ENCODE measurements at regions not wholly inside any gene's neighbourhood (a gene's known extent, or its start where the extent isn't known, plus 50 kb on each side); places are given as distances from the start of the nearest gene placed in this dataset.

- no peak for DNase-seq (ENCODE audit: extremely low read depth, low read depth)
- TF ChIP-seq CTCF (IDR thresholded peaks at IDR 0.05; ENCODE audit: low read depth, low read length) = no peak
These were observed 854.1 kb upstream of the B3GALT2 start for GRCh38 chr1:194040496-194040895.

- no peak for DNase-seq (ENCODE audit: extremely low read depth, low read depth)
- no peak for TF ChIP-seq CTCF (IDR thresholded peaks at IDR 0.05; ENCODE audit: low read depth, low read length)
These were observed 853.2 kb upstream of the B3GALT2 start for GRCh38 chr1:194039578-194039977.

GRCh38 chr1:194033646-194034045 is 847.2 kb upstream of the B3GALT2 start:
- DNase-seq (ENCODE audit: extremely low read depth, low read depth) = no peak
- TF ChIP-seq CTCF (IDR thresholded peaks at IDR 0.05; ENCODE audit: low read depth, low read length) = no peak

- no peak for TF ChIP-seq CTCF (IDR thresholded peaks at IDR 0.05; ENCODE audit: low read depth, low read length)
- no peak for DNase-seq (ENCODE audit: extremely low read depth, low read depth)
These were observed 841.6 kb upstream of the B3GALT2 start for GRCh38 chr1:194028002-194028401.

GRCh38 chr1:194026422-194026821 is 840.0 kb upstream of the B3GALT2 start:
- no peak for TF ChIP-seq CTCF (IDR thresholded peaks at IDR 0.05; ENCODE audit: low read depth, low read length)
- no peak for DNase-seq (ENCODE audit: extremely low read depth, low read depth)

- DNase-seq (ENCODE audit: extremely low read depth, low read depth) = no peak
- TF ChIP-seq CTCF (IDR thresholded peaks at IDR 0.05; ENCODE audit: low read depth, low read length) = no peak
These were observed 838.2 kb upstream of the B3GALT2 start for GRCh38 chr1:194024659-194025058.

- TF ChIP-seq CTCF (IDR thresholded peaks at IDR 0.05; ENCODE audit: low read depth, low read length) = no peak
- DNase-seq (ENCODE audit: extremely low read depth, low read depth) = no peak
These were observed 827.6 kb upstream of the B3GALT2 start for GRCh38 chr1:194014014-194014413.
